Uterus (tissue), 3 donors: ENCODE measurements at regions not wholly inside any gene's neighbourhood (a gene's known extent, or its start where the extent isn't known, plus 50 kb on each side); places are given as distances from the start of the nearest gene placed in this dataset.
"Not testable (repeated sequence)": the region's sequence is repeated elsewhere in the genome, so short reads cannot be mapped to it uniquely, and the experiment has no call there.

Source experiments
- DNase-seq, 2 donors: peaks; one replicate each; pipeline ENCODE4 v3.0.0-alpha.2; 2019 to 2020
- H3K27ac ChIP-seq, 2 donors: fragments of 200-600 bp; sonication (generic); 1 replicate in 1 of 2; 2 replicates in 1 of 2; pipeline ENCODE4 v1.5.1; 2016 to 2018
- H3K27me3 ChIP-seq, 2 donors: fragments of 200-600 bp; sonication (generic); one replicate each; pipeline ENCODE4 v1.5.1; 2018 to 2019; ENCODE audit warnings: control low read depth in 1 of 2
- H3K36me3 ChIP-seq, 2 donors: fragments of 200-600 bp; sonication (generic); one replicate each; pipeline ENCODE4 v1.5.1; 2019; ENCODE audit warnings: control low read depth in 1 of 2
- H3K4me1 ChIP-seq, 2 donors: fragments of 200-600 bp; sonication (generic); one replicate each; pipeline ENCODE4 v1.5.1; 2018 to 2019; ENCODE audit warnings: control low read depth in 1 of 2
- H3K4me3 ChIP-seq, 2 donors: fragments of 200-600 bp; sonication (generic); 1 replicate in 1 of 2; 2 replicates in 1 of 2; pipeline ENCODE4 v1.5.1; 2018 to 2019; ENCODE audit warnings: mild to moderate bottlenecking in 1 of 2
- H3K9me3 ChIP-seq, 2 donors: fragments of 200-600 bp; sonication (generic); one replicate each; pipeline ENCODE4 v1.5.1; 2019; ENCODE audit warnings: control low read depth in 1 of 2
- POLR2A ChIP-seq, 2 donors: fragments of 450-650 bp; IDR thresholded peaks; one replicate each; pipeline ENCODE4 v1.6.1; 2016; ENCODE audit warnings: antibody characterized with exemption in 2 of 2, mild to moderate bottlenecking in 1 of 2, moderate library complexity in 1 of 2
- intact Hi-C: fragments of 100-400 bp; cut with DNase I; formaldehyde crosslinking; loops from one replicate; pipeline ENCODE4 v1.15.1; 2023; ENCODE audit warnings: low total_unique reads
- TF ChIP-seq, protein P1 (sequence below), 4 experiments: fragments of 200-600 bp in 2 of 4; fragments of 450-650 bp in 2 of 4; sonication (generic) in 2 of 4; IDR thresholded peaks; one replicate each; pipeline ENCODE4 v1.5.1; 2016 to 2019; ENCODE audit warnings: antibody characterized with exemption in 4 of 4, mild to moderate bottlenecking in 2 of 4, moderate library complexity in 1 of 4
- donor health status: DM: yes; HTN: yes; CAD: no.

GRCh38 chr20:26276554-26277210 lies 580.0 kb upstream of the ZNF337 start:
- no peaks in the 10 kb centered on the region for H3K27me3 ChIP-seq
- H3K4me3 ChIP-seq, result no peak overlapping the region
- H3K27ac ChIP-seq, result no peak overlapping the region
- DNase-seq, result no peak
- no peaks in the 10 kb centered on the region for H3K36me3 ChIP-seq
- no peaks in the 10 kb centered on the region for H3K9me3 ChIP-seq
- intact Hi-C loops, result no loop called here
- no peaks in the 10 kb centered on the region for H3K4me1 ChIP-seq
- TF ChIP-seq, protein P1, sequence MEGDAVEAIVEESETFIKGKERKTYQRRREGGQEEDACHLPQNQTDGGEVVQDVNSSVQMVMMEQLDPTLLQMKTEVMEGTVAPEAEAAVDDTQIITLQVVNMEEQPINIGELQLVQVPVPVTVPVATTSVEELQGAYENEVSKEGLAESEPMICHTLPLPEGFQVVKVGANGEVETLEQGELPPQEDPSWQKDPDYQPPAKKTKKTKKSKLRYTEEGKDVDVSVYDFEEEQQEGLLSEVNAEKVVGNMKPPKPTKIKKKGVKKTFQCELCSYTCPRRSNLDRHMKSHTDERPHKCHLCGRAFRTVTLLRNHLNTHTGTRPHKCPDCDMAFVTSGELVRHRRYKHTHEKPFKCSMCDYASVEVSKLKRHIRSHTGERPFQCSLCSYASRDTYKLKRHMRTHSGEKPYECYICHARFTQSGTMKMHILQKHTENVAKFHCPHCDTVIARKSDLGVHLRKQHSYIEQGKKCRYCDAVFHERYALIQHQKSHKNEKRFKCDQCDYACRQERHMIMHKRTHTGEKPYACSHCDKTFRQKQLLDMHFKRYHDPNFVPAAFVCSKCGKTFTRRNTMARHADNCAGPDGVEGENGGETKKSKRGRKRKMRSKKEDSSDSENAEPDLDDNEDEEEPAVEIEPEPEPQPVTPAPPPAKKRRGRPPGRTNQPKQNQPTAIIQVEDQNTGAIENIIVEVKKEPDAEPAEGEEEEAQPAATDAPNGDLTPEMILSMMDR (IDR thresholded peaks at IDR 0.05), result no peak
- TF ChIP-seq POLR2A (IDR thresholded peaks at IDR 0.05), result no peak

DNA sequence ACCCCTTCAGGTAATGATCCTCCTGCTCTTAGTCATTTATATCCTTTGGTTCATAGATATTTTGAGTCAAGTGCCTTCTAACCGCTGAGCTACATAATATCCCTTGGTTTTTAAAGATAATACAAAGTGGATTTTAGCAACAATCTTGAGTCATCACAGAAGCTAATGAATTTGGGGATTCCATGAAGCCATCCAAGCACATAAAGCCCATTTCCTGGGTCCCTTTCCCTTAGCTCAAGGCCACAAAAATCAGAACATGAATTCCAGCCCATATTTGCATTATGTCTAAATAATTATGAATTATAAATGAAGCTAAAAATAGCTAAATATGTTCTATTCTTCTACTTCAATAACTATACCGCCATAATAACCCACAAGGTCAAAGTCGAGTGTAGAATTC lies 572.1 kb upstream of the ZNF337 start:
- H3K4me1 ChIP-seq, H3K36me3 ChIP-seq, intact Hi-C loops, H3K9me3 ChIP-seq, H3K27ac ChIP-seq, DNase-seq, H3K4me3 ChIP-seq, H3K27me3 ChIP-seq: not testable (repeated sequence)

DNA sequence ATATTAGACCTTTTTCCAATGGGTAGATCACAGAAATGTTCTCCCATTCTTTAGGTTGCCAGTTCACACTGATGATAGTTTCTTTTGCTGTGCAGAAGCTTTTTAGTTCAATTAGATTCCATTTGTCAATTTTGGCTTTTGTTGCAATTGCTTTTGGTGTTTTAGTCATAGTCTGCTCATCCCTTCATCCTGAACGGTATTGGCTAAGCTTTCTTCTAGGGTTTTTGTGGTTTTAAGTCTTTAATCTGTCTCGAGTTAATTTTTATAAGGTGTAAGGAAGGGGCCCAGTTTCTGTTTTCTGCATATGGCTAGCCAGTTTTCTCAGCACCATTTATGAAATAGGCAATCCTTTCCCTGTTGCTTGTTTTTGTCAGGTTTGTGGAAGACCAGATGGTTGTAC lies 564.3 kb upstream of the ZNF337 start:
- H3K36me3 ChIP-seq, H3K4me3 ChIP-seq, intact Hi-C loops, H3K9me3 ChIP-seq, DNase-seq, H3K27me3 ChIP-seq, H3K27ac ChIP-seq, H3K4me1 ChIP-seq: not testable (repeated sequence)

DNA sequence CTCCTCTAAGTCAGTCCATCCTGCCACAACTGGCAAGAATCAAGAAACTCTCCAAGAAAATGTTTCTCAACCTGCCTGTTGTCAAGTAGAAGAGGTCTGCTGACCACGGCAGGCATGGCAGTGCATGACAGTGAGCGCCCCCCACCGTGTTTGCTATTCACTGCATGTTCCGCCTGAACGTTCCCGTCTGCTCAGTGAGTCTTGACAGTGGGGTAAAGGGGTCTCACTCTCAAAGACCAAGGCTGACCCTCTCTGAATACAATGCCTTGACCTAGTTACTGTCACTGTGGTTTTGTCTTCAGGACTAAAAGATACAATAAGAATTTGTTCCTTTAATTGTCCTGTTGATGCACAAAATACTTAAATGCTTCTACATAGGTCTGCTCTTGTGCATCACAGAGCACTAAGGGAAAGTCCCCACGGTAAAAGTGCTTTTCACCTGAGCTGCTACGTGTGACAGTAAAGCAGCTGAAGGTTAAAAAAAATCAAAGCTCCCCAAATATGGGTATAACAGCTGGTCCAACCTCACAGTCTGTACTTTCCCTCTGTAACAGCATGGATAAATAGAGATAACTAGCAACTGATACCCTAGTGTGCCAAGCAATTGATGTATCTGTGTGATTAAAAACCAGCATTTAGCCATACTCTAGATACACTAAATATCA lies 555.8 kb upstream of the ZNF337 start:
- not testable (repeated sequence) for H3K9me3 ChIP-seq

DNA sequence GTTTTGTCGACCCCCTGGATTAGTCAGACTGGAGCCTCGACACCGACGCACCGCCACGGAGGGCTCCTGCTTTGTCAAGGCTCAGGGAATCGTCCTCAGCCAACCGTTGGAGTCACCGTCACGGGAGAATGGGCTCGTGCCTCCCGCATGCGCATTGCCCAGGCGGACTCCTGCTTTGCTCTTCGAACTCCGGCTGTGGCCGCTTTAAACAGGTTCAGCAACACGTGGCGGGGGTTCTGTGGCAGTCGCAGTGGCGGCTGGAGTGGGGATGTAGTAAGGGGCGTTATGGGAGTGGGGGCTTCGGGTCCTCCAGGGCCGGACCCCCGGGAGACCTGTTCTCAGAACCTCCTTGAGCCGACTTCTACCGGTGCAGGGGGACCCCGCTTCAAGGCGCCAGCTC lies 554.7 kb upstream of the ZNF337 start:
- H3K36me3 ChIP-seq, DNase-seq, H3K4me1 ChIP-seq, H3K27me3 ChIP-seq, H3K9me3 ChIP-seq, H3K27ac ChIP-seq, H3K4me3 ChIP-seq, intact Hi-C loops: not testable (repeated sequence)

More for the DNA sequence above, 555.8 kb upstream of the ZNF337 start:
- H3K27me3 ChIP-seq, H3K4me1 ChIP-seq, DNase-seq, H3K27ac ChIP-seq, H3K4me3 ChIP-seq, H3K36me3 ChIP-seq, intact Hi-C loops: not testable (repeated sequence)

DNA sequence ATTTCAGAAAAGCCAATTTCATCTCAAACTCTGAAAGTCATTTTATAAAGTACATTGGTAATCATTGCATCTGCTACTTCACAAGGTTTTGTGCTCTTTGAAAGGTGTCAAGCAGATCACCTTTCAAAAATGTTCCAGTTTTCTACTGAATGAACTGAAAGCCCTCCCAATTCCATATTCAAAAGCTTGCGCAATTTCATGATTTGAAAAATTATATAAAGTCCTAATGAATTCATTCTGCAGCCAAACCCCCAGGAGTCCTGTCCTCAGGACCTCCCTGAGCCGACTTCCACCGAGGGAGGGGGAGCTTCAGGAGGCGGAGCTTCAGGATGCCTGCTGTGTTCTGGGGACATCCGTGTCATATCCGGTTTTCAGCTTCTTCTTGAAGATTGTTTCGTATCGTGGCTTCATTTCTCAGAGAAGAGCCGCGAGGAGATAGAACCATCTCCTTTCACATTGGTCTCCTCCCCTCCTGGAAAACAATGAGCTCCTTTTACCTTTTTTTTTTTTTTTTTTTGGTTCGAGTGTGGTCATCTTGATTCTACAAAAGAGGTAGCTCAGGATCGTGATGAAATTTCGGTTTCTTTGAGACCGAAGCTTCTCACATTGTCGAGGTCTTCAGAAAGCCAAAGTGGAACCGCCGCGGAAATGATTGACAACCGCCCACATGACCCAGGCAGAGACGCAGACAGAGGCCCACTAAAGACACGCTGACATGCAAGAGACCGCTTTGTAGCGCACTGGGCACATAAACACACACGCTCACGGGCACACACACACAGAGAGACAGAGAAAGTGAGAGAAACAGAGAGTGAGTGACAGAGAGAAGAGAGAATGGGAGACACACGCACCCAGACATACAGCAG lies 553.8 kb upstream of the ZNF337 start:
- DNase-seq, H3K36me3 ChIP-seq, H3K27me3 ChIP-seq, H3K9me3 ChIP-seq, H3K4me3 ChIP-seq, intact Hi-C loops, H3K27ac ChIP-seq, H3K4me1 ChIP-seq: not testable (repeated sequence)

DNA sequence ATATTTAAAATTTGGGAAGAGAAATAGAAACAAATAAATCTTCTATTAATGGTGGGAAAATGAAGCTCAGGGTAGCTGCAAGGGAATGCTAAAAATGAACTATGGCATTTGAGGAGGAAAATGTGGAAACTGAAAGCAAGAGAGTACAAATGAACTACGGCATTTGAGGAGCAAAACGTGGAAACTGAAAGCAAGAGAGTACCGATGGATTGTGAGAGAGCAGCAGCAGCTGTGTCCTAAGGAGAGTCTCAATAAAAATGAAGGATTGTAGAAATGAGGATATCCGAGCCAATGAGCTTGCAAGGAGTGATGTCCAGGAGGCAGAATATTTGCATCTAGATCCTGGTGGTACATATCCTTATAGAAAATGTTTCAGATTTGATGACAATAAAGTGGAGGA lies 547.1 kb upstream of the ZNF337 start:
- no peaks in the 10 kb centered on the region for H3K4me1 ChIP-seq
- H3K36me3 ChIP-seq, result no peaks in the 10 kb centered on the region
- no peak overlapping the region for H3K27ac ChIP-seq
- H3K4me3 ChIP-seq, result no peak overlapping the region
- no peak for TF ChIP-seq POLR2A (IDR thresholded peaks at IDR 0.05)
- TF ChIP-seq, protein P1 (IDR thresholded peaks at IDR 0.05), result no peak
- DNase-seq, result no peak
- no peaks in the 10 kb centered on the region for H3K9me3 ChIP-seq
- H3K27me3 ChIP-seq, result no peaks in the 10 kb centered on the region
- intact Hi-C loops, result no loop called here

GRCh38 chr20:26220609-26221008 lies 524.0 kb upstream of the ZNF337 start:
- intact Hi-C loops, H3K4me1 ChIP-seq, H3K27ac ChIP-seq, H3K27me3 ChIP-seq, H3K9me3 ChIP-seq, H3K4me3 ChIP-seq, H3K36me3 ChIP-seq, DNase-seq: not testable (repeated sequence)

DNA sequence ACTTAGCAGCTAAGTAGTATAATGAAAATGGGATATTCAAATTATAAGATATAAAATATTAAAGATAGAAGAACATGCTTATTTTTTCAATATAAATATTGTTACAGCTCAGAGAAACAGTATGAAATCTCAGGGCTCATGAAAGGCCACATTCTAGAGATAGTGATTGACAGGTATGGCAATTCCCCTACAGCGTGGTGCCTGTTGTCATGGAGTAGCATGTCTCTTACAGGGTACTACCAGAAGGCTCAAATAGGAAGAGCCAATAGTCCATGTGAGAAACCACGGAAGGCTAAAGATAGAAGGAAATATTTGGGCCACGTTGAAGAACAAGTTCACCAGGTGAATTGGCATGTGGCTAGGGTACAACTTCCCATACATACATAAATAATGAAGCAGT lies 522.9 kb upstream of the ZNF337 start:
- DNase-seq, H3K4me1 ChIP-seq, H3K36me3 ChIP-seq, H3K4me3 ChIP-seq, H3K27ac ChIP-seq, H3K9me3 ChIP-seq, H3K27me3 ChIP-seq, intact Hi-C loops: not testable (repeated sequence)
